GM10266 (cell line): ENCODE measurements at regions not wholly inside any gene's neighbourhood (a gene's known extent, or its start where the extent isn't known, plus 50 kb on each side); places are given as distances from the start of the nearest gene placed in this dataset.

Source experiments
- DNase-seq: peaks from one replicate; pipeline ENCODE4 v3.0.0; 2012; ENCODE audit errors: extremely low spot score
- CTCF ChIP-seq: IDR thresholded peaks from 2 replicates; pipeline ENCODE4 v1.5.1; 2012; ENCODE audit warnings: mild to moderate bottlenecking, low read depth; ENCODE audit not compliant: control insufficient read depth, insufficient read depth; ENCODE audit errors: missing control alignments

- DNase-seq, result no peak
- TF ChIP-seq CTCF, result no peak
Measured at GRCh38 chr14:98733536-98733935, 538.5 kb downstream of the BCL11B start.

DNA sequence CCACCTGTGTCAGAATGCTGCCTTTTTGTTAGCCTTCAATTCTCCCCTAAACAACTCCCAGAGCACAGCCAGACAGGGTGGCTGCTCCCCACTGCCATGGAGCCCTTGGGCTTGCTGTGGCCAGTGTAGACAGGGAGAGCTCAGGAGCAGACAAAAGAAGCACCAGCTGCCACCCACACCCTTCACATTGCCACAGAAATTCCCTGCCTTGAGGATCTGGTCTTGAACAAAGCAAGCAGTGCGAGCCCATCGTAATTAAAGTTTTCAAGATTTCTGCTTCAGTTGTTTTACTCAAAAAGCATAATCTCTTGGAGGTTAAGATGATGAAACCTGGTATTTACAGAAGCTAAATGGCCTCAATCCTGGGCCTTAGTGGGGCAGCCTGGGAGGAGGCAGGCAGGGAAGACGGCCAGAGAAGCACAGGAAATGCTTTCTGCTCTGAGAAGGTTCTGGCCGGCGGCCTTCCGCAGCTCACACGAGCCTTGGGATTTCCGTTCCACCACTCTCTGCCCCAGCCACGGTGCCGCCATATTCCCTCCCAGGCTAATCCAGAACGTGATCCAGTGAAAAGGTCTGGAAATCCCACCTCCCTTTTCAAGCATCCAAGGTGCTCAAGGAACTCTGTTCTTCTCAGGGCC, 535.2 kb downstream of the BCL11B start:
- no peak for TF ChIP-seq CTCF
- DNase-seq, result no peak

GRCh38 chr14:98741523-98741922, 530.5 kb downstream of the BCL11B start:
- no peak for TF ChIP-seq CTCF

GRCh38 chr14:98742001-98742400, 530.0 kb downstream of the BCL11B start:
- DNase-seq, result no peak
- no peak for TF ChIP-seq CTCF

More at GRCh38 chr14:98741523-98741922, 530.5 kb downstream of the BCL11B start:
- no peak for DNase-seq

GRCh38 chr14:98743536-98743935, 528.5 kb downstream of the BCL11B start:
- no peak for TF ChIP-seq CTCF
- DNase-seq, result no peak

DNA sequence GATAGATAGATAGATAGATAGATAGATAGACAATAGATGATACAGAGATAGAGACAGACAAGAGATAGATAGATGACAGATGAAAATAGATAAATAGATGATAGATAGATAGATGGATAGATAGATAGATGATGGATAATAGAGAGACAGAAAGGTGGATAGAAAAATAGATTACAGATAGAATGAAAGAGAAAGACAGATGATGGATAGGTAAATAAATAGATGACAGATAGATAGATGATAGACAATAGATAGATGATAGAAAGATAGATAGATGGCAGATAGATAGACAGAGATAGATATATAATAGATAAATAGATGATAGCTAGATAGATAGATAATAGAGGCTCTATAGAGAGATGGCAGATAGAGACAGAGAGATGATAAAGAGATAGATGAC, 523.0 kb downstream of the BCL11B start:
- no peak for DNase-seq
- TF ChIP-seq CTCF, result no peak

- TF ChIP-seq CTCF, result no peak
- DNase-seq, result no peak
Measured at GRCh38 chr14:98751110-98751509, 520.9 kb downstream of the BCL11B start.
